Ovary (tissue), 7 donors: ENCODE measurements at regions not wholly inside any gene's neighbourhood (a gene's known extent, or its start where the extent isn't known, plus 50 kb on each side); places are given as distances from the start of the nearest gene placed in this dataset.

ENCODE experiments used
- DNase-seq, 5 donors: peaks; one replicate each; pipeline ENCODE4 v3.0.0-alpha.2; 2019 to 2020
- H3K27ac ChIP-seq, 2 donors: fragments of 200-600 bp; one replicate each; pipeline versions ENCODE4 v1.5.1 to v1.8.0; 2019 to 2022
- H3K27me3 ChIP-seq: fragments of 200-600 bp; one replicate; pipeline ENCODE4 v1.8.0; 2022
- H3K36me3 ChIP-seq: fragments of 200-600 bp; sonication (generic); one replicate; pipeline ENCODE4 v1.5.1; 2019
- H3K4me1 ChIP-seq: one replicate; pipeline ENCODE4 v1.8.1; 2013; ENCODE audit warnings: mild to moderate bottlenecking, moderate library complexity; ENCODE audit not compliant: insufficient read depth
- H3K4me3 ChIP-seq: fragments of 200-600 bp; sonication (generic); one replicate; pipeline ENCODE4 v1.5.1; 2017
- H3K9me3 ChIP-seq, 2 donors: fragments of 200-600 bp in 1 of 2; sonication (generic) in 1 of 2; one replicate each; pipeline versions ENCODE4 v1.5.1 to v1.8.1; 2013 to 2019; ENCODE audit warnings: mild to moderate bottlenecking in 1 of 2, moderate library complexity in 1 of 2
- CTCF ChIP-seq, 3 donors: fragments of 450-650 bp in 2 of 3; fragments of 200-600 bp in 1 of 3; IDR thresholded peaks; one replicate each; pipeline versions ENCODE4 v1.5.1 to v1.8.0; 2016 to 2022; ENCODE audit warnings: antibody characterized with exemption in 3 of 3, mild to moderate bottlenecking in 1 of 3
- EP300 ChIP-seq: sonication (generic); formaldehyde crosslinking; IDR thresholded peaks from one replicate; pipeline ENCODE4 v1.6.1; 2017; ENCODE audit warnings: antibody characterized with exemption
- POLR2A ChIP-seq: fragments of 450-650 bp; IDR thresholded peaks from one replicate; pipeline ENCODE4 v1.6.1; 2017; ENCODE audit warnings: antibody characterized with exemption, mild to moderate bottlenecking, moderate library complexity
- WGBS, 3 donors: extraction: QIAGEN DNeasy Blood & Tissue Kit in 1 of 3; methylation state at CpG; one replicate each; pipeline versions ENCODE4 v1.1.5 to v1.1.7; 2013 to 2017; 5-methylcytosine and 5-hydroxymethylcytosine counted together
- intact Hi-C, 4 donors: fragments of 100-400 bp; cut with DNase I; formaldehyde crosslinking; loops; one replicate each; pipeline versions ENCODE4 v1.11.0 to v1.15.1; 2022 to 2023
- donor health status: DM: no; HTN: no; CAD: no; lungs with moderate emphysema.
- donor health status: DM: no; HTN: no; CAD: no.
- donor health status: Bipolar disorder and iron deficiency.
- donor health status: DM: no; HTN: no; CAD: no.
- donor health status: DM: yes; HTN: yes; CAD: no.

GRCh38 chr3:153577059-153577736 is 415.2 kb downstream of the RAP2B start:
- TF ChIP-seq CTCF (IDR thresholded peaks at IDR 0.05) (no peak), POLR2A (no peak), EP300 (no peak)
- Histone ChIP-seq H3K4me3 (no peak overlapping the region), H3K9me3 (no peaks in the 10 kb centered on the region), H3K27ac (no peak overlapping the region), H3K4me1 (peaks cover 4% of the 10 kb centered on the region), H3K27me3 (no peaks in the 10 kb centered on the region), H3K36me3 (no peaks in the 10 kb centered on the region)
- intact Hi-C loops, result no loop called here
- 70 to 77% (median 72%) methylated on average over 3 of the region's 3 CpGs for WGBS, 3 donors
- DNase-seq, result no peak

GRCh38 chr3:153578046-153578445 is 416.0 kb downstream of the RAP2B start:
- Histone ChIP-seq H3K36me3 (no peaks in the 10 kb centered on the region), H3K4me1 (peaks cover 4% of the 10 kb centered on the region), H3K9me3 (no peaks in the 10 kb centered on the region), H3K4me3 (no peak overlapping the region), H3K27ac (no peak overlapping the region), H3K27me3 (no peaks in the 10 kb centered on the region)
- TF ChIP-seq CTCF (IDR thresholded peaks at IDR 0.05) (no peak), EP300 (no peak), POLR2A (no peak)
- intact Hi-C loops, result no loop called here
- no peak for DNase-seq

GRCh38 chr3:153590051-153590450 is 428.0 kb downstream of the RAP2B start:
- Histone ChIP-seq H3K9me3 (no peaks in the 10 kb centered on the region), H3K27ac (no peak overlapping the region), H3K36me3 (no peaks in the 10 kb centered on the region), H3K4me1 (no peaks in the 10 kb centered on the region), H3K27me3 (no peaks in the 10 kb centered on the region), H3K4me3 (no peak overlapping the region)
- TF ChIP-seq POLR2A, result no peak
- TF ChIP-seq CTCF (IDR thresholded peaks at IDR 0.05), result no peak
- TF ChIP-seq EP300, result no peak
- WGBS, 3 donors, result 83 to 88% (median 88%) methylated on average over 2 of the region's 2 CpGs
- no peak for DNase-seq
- intact Hi-C loops, result loop anchor here in 1 of 4 donors (10.0 kb wide), 1 partner anchor 545 kb away; no protein-coding TSS in a partner anchor

GRCh38 chr3:153591561-153592245 is 429.7 kb downstream of the RAP2B start:
- Histone ChIP-seq H3K36me3 (no peaks in the 10 kb centered on the region), H3K4me1 (no peaks in the 10 kb centered on the region), H3K27ac (no peak overlapping the region), H3K9me3 (no peaks in the 10 kb centered on the region), H3K27me3 (no peaks in the 10 kb centered on the region), H3K4me3 (no peak overlapping the region)
- TF ChIP-seq CTCF (IDR thresholded peaks at IDR 0.05) (no peak), POLR2A (no peak), EP300 (no peak)
- WGBS, 3 donors, result 93 to 100% (median 95%) methylated on average over 1 of the region's 1 CpG
- no peak for DNase-seq
- intact Hi-C loops, result loop anchor here in 1 of 4 donors (10.0 kb wide), 1 partner anchor 547 kb away; no protein-coding TSS in a partner anchor
